HG03571 (cell line): ENCODE measurements at regions not wholly inside any gene's neighbourhood (a gene's known extent, or its start where the extent isn't known, plus 50 kb on each side); places are given as distances from the start of the nearest gene placed in this dataset.
"Not testable (repeated sequence)": the region's sequence is repeated elsewhere in the genome, so short reads cannot be mapped to it uniquely, and the experiment has no call there.

ENCODE experiments used
- ATAC-seq: cut with Tn5 transposase; IDR thresholded peaks from one replicate; pipeline ENCODE4 v1.9.1; 2021; ENCODE audit not compliant: unreplicated experiment

DNA sequence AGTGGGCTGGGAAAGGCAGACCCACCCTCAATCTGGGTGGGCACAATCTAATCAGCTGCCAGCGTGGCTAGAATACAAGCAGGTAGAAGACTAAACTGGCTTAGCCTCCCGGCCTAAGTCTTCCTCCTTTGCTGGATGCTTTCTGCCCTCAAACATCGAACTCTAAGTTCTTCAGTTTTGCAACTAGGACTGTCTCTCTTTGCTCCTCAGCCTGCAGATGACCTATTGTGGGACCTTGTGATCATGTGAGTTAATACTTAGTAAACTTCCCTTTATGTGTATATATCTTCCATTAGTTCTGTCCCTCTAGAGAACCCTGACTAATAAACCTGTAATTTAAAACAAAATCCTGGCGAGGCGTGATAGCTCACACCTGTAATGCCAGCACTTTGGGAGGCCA, 51.8 kb upstream of the SLC39A8 start:
- ATAC-seq = not testable (repeated sequence)

DNA sequence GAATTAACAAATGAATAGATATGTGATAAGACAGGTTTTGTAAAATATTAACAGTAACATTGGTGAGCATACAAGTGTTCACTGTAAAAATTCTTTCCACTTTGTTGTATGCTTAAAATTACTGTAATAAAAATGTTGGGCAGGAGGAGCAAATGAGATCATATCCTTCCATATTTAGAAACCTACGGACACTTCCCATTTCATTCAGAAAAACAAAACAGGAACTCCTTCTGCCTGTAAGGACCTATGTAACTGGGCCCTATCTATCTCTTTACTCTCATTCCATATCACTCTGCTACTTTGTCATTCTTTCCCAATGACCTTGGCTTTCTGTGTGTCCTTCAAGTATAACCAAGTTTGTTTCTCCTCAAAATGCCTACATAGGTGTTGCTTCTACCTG, 53.7 kb upstream of the SLC39A8 start:
- ATAC-seq = no peak

DNA sequence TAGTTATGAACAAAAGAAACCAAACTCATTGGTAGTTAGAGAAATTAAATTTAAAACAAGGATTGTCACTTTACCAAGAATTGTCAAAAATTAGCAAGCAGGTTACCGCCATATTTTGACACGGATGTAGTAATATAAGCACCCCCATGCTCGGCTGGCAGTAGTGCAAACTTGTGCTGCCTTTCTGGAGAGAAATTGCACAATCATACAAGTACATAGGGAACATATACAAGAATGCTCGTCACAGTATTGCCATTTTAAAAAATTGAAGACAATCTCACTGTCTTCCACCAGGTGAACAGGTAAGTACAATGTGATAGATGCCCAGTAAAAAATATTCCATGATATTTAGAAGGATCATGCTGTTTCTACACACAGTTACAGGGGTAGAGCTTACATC, 55.6 kb upstream of the SLC39A8 start:
- no peak for ATAC-seq

DNA sequence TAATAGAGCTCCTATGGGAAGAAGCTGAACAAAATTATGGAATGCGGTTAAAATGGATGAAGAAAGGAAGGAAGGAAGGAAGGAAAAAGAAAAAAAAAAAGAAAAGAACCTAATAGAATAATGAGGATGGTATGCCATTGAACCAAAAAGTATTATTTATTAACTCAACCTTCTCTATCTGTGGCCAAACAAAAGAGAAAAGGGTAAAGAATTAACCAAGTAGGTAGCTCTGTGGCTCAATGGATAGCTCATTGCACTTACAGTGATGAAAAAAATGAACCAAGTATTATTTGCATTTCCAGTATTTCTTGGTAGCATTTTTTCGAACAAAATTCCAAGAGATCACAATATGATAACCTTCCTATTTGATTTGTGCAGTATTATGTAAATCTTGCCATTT, 56.9 kb upstream of the SLC39A8 start:
- no peak for ATAC-seq

DNA sequence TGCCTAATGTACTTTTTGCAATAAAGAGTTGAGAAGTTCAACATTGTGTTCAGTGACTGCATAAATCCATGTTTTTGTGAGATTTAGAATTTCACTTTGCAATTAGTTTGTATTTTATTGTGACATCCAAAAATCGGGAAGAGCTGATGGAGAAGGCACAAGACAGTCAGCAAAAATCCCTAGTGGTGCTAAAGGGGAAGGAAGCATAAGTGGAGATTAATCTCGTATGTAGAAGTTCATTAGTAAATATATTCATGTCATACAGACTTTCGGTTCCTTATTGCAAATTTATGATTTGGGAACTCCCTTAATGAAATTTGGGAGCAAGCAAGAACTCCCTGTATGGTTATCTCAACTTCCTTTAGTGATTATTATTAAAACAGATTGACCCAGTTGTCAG, 57.8 kb upstream of the SLC39A8 start:
- no peak for ATAC-seq

DNA sequence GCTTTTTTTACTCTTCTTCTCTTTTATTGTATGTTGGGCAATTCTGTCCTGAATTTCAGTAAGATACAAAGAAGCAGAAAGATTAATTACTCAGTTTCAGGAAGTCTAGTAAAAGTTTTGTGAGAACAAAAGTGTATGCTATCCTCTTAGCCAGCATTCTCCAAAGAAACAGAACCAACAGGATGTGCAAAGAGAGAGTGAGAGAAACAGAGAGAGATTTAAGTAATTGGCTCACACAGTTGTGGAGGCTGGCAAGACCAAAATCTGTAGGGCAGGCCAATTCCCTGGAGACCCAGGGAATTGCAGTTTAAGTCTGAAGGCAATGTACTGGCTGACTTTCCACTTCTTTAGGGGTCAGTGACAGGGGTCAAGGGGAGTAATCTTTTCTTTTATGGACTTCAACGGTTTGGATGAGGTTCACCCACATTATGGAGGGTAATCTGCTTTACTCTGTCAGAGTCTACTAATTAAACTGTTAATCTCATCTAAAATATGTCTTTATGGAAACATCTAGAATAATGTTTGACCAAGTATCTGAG, 59.2 kb upstream of the SLC39A8 start:
- ATAC-seq = no peak

DNA sequence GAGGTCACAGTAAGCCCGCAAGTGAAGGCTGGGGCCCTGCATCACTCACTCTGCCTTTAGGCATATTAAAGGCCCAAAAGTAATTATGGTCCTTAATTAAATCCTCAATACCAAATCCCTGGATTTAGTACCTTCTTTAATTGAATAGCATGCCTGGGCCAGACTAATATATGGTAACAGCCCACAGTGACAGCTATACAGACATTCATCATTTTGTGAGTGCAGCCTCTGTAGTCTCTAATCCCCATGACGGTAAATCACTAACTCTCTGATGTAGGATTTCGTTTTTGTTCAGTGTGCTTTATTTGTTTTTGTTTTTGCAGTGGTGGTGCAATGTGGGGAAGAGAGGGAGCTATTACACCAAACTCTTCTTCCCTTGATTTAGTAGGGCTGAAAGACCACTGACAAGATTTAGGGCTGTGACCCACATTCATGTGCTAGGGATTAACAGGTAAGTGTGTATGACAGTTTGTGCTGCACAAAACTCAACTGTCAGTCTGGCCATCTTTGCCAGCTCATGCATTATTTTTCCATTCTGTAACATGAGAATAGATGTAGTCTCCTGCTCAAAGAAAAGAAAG, 60.6 kb upstream of the SLC39A8 start:
- no peak for ATAC-seq

DNA sequence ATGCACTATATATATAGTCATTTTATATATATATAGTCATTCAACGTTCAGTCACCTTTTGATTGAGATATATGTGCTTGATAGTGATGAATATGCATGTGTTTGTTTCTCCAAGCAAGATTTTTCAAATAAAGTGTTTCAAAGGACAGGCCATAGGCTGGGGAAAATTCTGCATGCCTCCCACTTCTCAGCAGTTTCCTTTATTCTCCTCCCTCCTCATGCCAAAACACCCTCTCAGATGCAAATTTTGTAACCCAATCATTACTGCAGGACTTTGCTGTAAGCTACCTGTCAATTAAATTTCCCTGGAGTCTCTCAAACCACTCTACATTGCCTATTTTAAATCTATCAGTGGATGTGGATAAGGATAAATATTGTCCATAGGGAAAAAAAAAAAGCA, 65.6 kb upstream of the SLC39A8 start:
- not testable (repeated sequence) for ATAC-seq

DNA sequence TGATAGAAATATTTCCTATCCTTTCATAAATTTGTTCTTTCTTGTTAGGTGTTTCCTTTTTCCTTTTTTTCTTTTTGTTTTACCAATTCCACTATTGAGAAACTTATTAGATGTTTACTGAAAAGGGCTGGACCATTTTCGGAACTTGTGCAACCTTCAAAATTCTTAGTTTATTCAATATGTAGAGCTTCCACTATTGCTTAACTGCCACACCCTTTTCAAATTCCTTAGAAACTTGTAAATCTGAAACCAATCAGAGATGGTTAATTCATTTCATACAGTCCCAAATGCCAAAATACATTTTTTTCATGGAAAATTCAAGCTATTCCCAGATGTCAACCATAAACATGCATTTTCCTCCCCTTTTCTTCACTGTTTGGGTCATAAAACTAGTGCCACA, 66.1 kb upstream of the SLC39A8 start:
- no peak for ATAC-seq

DNA sequence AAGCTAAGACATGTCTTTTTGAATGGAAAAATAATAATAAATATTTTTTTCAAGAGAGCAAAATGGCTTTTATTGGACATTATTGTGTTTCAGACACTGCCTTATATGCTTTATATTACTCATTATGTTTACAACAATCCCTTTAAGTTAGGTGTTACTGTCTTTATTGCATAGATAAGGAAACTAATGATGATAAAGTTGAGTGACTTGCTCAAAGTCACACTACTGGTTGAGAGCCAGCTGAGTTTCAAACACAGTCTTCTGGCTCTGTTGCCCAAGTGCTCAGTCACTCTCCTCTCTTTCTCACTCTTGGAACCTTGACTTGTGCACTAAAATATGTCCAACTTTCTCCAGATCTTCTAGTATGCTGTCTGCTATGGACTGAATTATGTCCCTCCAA, 71.5 kb upstream of the SLC39A8 start:
- ATAC-seq = no peak

DNA sequence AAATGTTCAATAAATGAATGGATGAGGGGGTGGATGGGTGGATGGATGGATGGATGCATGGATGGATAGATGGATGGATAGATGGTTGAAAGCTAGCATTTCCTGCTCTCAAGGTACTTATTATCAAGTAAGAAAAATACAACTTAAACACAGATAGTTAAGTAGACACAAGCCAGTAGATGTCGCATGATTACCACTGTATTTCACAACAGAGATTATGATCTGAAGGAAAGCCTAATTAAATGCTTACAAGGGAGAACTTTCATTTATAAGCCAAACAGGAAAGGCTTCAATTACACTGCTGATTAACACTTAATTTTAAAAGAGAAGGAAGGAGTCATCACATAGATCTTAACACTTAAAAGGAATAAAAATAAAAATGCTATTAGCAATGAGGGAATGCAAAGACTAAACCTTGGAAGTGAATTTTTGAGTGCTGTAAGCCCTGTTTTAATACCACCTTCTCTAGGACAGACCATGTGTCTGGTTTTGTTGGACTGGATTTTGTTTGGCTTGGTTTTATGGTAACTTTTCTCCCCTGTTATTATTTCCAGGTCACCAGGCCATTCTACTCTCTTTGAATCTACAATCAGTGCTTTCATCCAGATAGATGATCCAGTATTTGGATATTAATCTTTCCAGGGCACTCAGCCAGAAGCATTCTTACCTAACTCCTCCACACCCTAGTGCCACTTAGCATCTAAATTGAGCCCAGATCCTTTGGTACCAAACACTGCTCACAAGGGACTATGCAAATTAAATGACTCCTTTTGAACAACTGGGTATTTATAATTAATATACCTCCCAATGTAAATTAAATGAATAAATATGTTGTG, 75.5 kb upstream of the SLC39A8 start:
- no peak for ATAC-seq

DNA sequence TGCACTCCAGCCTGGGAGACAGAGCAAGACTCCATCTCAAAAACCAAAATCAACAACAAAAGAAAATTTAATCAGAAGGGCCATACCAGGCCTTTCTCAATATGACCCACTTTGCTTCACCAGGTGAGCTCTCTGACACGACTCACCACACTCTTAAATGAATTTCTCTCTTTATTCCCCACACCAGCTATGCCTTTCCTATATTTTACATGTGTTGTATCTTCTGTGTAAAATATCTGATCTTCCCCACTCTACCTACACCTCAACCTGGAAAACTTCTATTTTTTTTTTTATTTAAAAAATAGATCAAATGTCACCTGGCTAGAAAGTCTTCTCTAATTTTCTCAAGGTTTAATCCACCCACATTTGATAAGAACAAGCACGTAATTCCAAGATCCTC, 77.6 kb upstream of the SLC39A8 start:
- ATAC-seq = no peak

DNA sequence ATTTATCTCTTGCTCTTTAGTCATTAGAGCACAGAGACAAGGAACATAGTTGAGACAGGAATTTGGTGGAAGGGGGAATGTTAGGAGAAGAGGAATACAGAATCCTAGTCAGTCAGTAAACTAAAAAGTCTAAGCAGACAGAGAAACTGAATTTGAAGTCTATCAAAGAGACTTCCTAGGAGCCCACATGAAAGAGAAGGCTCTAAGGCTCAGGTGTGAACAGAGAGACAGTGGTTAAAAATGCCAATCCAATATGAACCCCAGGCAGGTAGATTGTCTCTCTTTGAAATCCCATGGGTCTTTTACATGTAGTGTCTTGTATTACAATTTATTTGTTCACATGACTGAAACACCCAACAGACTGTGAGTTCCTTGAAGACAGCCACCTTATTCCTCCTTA, 77.8 kb upstream of the NFKB1 start:
- ATAC-seq = no peak

DNA sequence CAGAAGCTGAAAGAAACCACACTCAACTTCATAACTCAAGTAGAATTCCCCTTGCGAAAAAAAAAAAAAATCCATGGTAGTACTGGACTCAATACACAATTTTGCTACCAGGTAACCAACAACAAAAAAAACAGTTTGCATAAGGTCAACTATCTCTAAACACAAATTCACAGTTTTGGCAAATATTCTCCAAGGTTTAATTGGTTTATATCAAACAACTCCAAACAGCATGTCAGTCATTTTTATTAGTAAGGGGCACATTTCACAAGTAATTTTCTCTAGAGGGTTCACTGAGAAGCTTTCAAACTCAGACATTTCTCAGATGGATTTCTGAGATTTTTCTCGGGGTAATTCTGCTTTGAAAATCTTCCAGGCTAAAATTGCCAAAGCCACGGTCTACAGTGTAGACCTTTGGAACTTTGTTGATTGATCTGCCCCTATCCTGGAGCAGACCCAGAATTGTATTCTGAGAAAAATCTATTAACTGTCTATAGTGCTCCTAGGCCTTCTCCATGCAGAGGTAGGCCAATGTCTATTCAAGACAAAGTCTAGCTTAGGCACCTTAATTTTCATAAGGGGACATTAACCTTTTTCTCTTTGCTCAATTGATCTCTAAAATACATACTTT, 73.7 kb upstream of the NFKB1 start:
- ATAC-seq = no peak

DNA sequence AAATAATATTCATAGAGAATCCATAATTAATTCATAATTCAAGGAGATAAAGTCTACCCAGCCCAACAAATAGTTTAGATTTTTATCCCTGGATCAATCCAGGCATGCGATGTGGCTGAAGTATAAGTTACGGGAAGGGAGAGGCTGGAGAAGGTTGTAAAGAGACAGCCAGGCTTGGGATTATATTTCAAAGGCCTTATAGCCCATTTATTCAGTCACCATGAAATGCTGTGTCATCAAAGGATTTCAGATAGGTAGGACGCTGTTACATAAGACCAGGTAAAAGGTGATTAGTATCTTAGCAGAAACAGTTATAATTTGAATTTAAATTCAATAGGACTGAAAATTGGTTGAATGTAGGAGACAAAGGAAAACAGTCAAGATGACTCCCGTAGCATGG, 73.0 kb upstream of the NFKB1 start:
- no peak for ATAC-seq

DNA sequence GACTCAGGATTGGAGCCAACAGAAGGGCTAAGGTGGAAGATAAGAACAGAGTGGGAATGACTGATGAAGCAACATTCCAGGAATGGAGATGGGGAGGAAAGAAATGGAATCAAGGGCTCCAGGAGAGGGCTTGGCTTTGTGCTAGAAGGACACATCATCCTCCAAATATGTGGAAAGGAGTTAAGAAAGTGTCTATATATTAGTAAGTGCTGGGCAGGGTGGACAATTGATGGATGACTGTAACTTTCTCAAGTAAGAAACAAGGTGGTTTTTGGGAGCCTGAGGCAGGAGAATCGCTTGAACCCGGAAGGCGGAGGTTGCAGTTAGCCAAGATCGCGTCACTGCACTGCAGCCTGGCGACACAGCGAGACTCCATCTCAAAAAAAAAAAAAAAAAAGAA, 71.6 kb upstream of the NFKB1 start:
- no peak for ATAC-seq

DNA sequence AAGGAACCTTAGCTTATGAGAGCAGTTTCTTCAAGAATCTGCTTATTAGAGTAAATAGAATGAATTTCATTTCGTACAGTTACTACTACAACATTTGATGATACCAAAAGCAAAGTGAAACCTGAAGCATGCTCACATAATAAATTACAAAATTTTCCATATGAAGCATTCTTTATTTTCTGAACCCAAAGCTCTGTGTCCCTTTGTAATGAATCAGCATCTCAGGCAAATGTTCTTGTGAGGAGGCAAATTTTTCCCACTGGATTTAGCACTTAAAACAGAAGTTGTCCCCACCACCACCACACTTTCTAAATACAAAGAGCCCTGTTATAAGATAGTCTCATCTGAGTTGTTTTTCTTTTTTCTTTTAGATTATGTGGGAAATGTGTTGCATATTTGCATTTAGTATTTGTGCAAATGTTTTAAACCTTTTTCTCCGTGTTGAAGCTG, 70.7 kb upstream of the NFKB1 start:
- ATAC-seq = peak; percentile 28

DNA sequence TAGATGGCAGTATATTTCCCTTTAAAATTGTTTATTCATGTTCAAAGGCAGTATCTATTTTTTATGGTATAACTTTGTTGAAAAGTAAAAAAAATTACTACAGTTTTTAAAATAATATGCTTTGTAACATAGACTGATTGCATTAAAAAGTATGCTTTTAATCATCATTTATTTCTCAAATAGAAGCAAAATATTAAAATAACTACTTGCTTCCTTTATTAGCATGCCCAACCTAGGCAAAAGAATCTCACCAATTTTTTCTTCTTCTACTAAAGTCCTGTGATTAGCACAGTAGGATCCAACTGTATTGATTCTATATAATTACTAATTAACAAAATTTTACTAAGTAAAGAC, 69.6 kb upstream of the NFKB1 start:
- ATAC-seq = no peak

DNA sequence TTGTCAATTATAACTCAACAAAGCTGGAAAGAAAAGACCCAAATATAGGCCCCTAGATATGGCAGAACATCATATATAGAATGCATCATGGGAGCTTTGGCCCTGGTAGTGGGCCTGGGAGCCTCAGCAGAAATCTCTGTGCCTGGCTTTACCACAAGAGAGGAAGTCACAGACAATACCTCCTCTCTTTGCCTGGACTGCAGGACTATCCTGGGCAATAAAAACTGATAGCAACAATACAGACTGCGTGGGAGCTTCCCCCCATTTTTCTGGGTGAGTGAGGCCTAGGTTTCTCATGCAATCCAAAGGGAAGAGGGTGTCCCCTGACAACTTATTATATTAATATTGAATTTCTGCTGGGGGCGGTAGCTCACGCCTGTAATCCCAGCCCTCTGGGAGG, 64.0 kb upstream of the NFKB1 start:
- no peak for ATAC-seq

DNA sequence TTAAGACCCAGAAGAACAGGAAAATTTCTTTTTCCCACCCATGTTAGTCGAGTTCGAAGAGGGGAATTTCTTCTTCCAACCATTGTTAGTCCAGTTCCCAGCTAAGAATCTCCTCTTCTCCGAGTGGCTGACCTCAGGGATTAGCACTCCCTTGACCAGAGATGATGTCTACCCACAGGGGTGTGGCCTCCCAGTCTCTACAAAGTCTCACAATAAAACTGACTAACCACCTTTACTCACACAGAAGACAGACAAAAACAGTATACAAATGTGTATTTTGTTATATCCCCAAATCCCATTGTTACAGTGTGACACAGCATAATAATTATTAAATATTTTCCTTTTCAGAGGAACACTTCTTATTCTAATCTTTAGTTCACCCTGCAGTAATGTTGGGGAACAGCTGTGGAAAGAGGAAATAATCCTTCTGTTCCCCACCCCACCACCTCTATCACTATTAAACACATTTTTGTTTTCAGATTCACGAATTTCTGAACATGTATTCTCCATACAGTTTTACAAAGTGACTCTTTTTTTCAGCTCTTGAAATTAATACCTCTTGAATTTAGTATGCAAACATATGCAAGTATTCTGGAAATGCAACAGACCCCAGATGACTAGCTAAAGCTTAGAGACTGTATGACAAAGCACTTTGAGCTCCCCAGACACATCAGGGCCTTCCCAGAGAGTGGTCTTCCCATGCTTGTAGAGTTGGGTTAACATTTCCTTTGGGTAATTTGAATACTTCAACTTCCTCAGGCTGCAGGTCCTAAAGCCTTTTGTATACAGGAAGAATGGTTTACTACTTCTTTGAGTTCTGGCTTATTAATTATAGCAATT, 62.5 kb upstream of the NFKB1 start:
- ATAC-seq = no peak

DNA sequence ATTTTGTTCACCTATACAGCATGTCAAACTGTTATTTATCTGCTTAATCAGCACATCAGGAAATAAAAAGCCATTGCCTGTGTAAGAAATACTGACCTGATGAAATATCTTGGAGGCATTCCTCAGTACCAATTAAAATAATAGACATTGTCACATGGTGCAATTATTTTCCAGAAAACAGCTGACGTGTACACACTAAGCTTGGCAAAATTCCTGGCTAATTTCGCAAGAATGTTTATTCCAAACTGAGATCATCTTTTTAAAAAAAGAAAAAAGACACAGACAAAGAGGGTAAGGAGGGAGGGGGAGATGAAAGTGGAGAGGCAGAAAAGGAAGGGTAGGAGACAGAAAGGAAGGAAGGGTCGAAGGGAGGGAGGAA, 61.9 kb upstream of the NFKB1 start:
- ATAC-seq = no peak
